HG02623 (cell line): ENCODE measurements at regions not wholly inside any gene's neighbourhood (a gene's known extent, or its start where the extent isn't known, plus 50 kb on each side); places are given as distances from the start of the nearest gene placed in this dataset.
"Not testable (repeated sequence)": the region's sequence is repeated elsewhere in the genome, so short reads cannot be mapped to it uniquely, and the experiment has no call there.

Source experiments
- ATAC-seq: cut with Tn5 transposase; IDR thresholded peaks from one replicate; pipeline ENCODE4 v1.9.1; 2021; ENCODE audit warnings: moderate library complexity; ENCODE audit not compliant: unreplicated experiment

- no peak for ATAC-seq
Measured at GRCh38 chr6:73984571-73985210, 288.7 kb downstream of the CD109 start.

GRCh38 chr6:73983367-73983766 is 287.4 kb downstream of the CD109 start:
- no peak for ATAC-seq

GRCh38 chr6:73980096-73980495 is 284.1 kb downstream of the CD109 start:
- no peak for ATAC-seq

- ATAC-seq = no peak
Measured at GRCh38 chr6:73978330-73978729, 282.3 kb downstream of the CD109 start.

- not testable (repeated sequence) for ATAC-seq
Measured at GRCh38 chr6:73972518-73972917, 276.5 kb downstream of the CD109 start.

GRCh38 chr6:73969971-73970970 is 274.3 kb downstream of the CD109 start:
- ATAC-seq = no peak

GRCh38 chr6:73968221-73968757 is 272.3 kb downstream of the CD109 start:
- no peak for ATAC-seq

GRCh38 chr6:73965539-73966029 is 269.6 kb downstream of the CD109 start:
- ATAC-seq = no peak

- ATAC-seq = no peak
Measured at GRCh38 chr6:73964241-73964854, 268.3 kb downstream of the CD109 start.

GRCh38 chr6:73962884-73963283 is 266.9 kb downstream of the CD109 start:
- no peak for ATAC-seq

GRCh38 chr6:73956305-73956704 is 260.3 kb downstream of the CD109 start:
- no peak for ATAC-seq

GRCh38 chr6:73955800-73956199 is 259.8 kb downstream of the CD109 start:
- ATAC-seq = no peak

- no peak for ATAC-seq
Measured at GRCh38 chr6:73954881-73955280, 258.9 kb downstream of the CD109 start.

GRCh38 chr6:73951183-73951582 is 255.2 kb downstream of the CD109 start:
- ATAC-seq = no peak

- ATAC-seq = no peak
Measured at GRCh38 chr6:73943930-73944652, 248.1 kb downstream of the CD109 start.

GRCh38 chr6:73943411-73943810 is 247.4 kb downstream of the CD109 start:
- no peak for ATAC-seq

GRCh38 chr6:73942592-73943186 is 246.7 kb downstream of the CD109 start:
- ATAC-seq = no peak

- no peak for ATAC-seq
Measured at GRCh38 chr6:73941892-73942291, 245.9 kb downstream of the CD109 start.

GRCh38 chr6:73937805-73938204 is 241.8 kb downstream of the CD109 start:
- ATAC-seq = no peak

GRCh38 chr6:73932866-73933265 is 236.9 kb downstream of the CD109 start:
- no peak for ATAC-seq
